GM21390 (cell line): ENCODE measurements at regions not wholly inside any gene's neighbourhood (a gene's known extent, or its start where the extent isn't known, plus 50 kb on each side); places are given as distances from the start of the nearest gene placed in this dataset.
"Not testable (repeated sequence)": the region's sequence is repeated elsewhere in the genome, so short reads cannot be mapped to it uniquely, and the experiment has no call there.

ENCODE experiments used
- ATAC-seq: cut with Tn5 transposase; IDR thresholded peaks from one replicate; pipeline ENCODE4 v1.9.1; 2021; ENCODE audit not compliant: unreplicated experiment

GRCh38 chr18:39329496-39330275 lies 1764.1 kb upstream of the CELF4 start:
- ATAC-seq: no peak

- no peak for ATAC-seq
Observed at GRCh38 chr18:39326772-39327171, 1761.2 kb upstream of the CELF4 start.

- no peak for ATAC-seq
Observed at GRCh38 chr18:39325973-39326372, 1760.4 kb upstream of the CELF4 start.

GRCh38 chr18:39319141-39319540 lies 1753.5 kb upstream of the CELF4 start:
- no peak for ATAC-seq

- no peak for ATAC-seq
Observed at GRCh38 chr18:39318462-39318861, 1752.9 kb upstream of the CELF4 start.

- no peak for ATAC-seq
Observed at GRCh38 chr18:39318008-39318407, 1752.4 kb upstream of the CELF4 start.

- no peak for ATAC-seq
Observed at GRCh38 chr18:39314595-39314994, 1749.0 kb upstream of the CELF4 start.

- no peak for ATAC-seq
Observed at GRCh38 chr18:39313992-39314391, 1748.4 kb upstream of the CELF4 start.

- ATAC-seq: no peak
Observed at GRCh38 chr18:39311111-39311712, 1745.6 kb upstream of the CELF4 start.

GRCh38 chr18:39308931-39309521 lies 1743.4 kb upstream of the CELF4 start:
- not testable (repeated sequence) for ATAC-seq

GRCh38 chr18:39305766-39306165 lies 1740.2 kb upstream of the CELF4 start:
- no peak for ATAC-seq

GRCh38 chr18:39302481-39302880 lies 1736.9 kb upstream of the CELF4 start:
- no peak for ATAC-seq

GRCh38 chr18:39299152-39299551 lies 1733.6 kb upstream of the CELF4 start:
- no peak for ATAC-seq

- no peak for ATAC-seq
Observed at GRCh38 chr18:39297225-39297624, 1731.6 kb upstream of the CELF4 start.

- no peak for ATAC-seq
Observed at GRCh38 chr18:39296293-39296888, 1730.8 kb upstream of the CELF4 start.

GRCh38 chr18:39276764-39277163 lies 1711.2 kb upstream of the CELF4 start:
- ATAC-seq: no peak

GRCh38 chr18:39274535-39274934 lies 1708.9 kb upstream of the CELF4 start:
- ATAC-seq: no peak

GRCh38 chr18:39272230-39272629 lies 1706.6 kb upstream of the CELF4 start:
- ATAC-seq: no peak

- no peak for ATAC-seq
Observed at GRCh38 chr18:39271654-39272053, 1706.1 kb upstream of the CELF4 start.

- ATAC-seq: no peak
Observed at GRCh38 chr18:39260565-39260964, 1695.0 kb upstream of the CELF4 start.

- ATAC-seq: no peak
Observed at GRCh38 chr18:39259736-39260135, 1694.1 kb upstream of the CELF4 start.

- no peak for ATAC-seq
Observed at GRCh38 chr18:39244242-39244641, 1678.6 kb upstream of the CELF4 start.
